ENCODE measurements at regions not wholly inside any gene's neighbourhood (a gene's known extent, or its start where the extent isn't known, plus 50 kb on each side); places are given as distances from the start of the nearest gene placed in this dataset.

GRCh38 chr1:4018466-4019146 is 118.5 kb upstream of the C1orf174 start:
- Histone ChIP-seq H3K79me2 (no peaks in the 10 kb centered on the region), H3K9me3 (ENCODE audit: control insufficient read depth, low read length) (no peaks in the 10 kb centered on the region), H3K4me2 (ENCODE audit: low read length) (peak overlapping the region; percentile 51), H3K4me1 (no peaks in the 10 kb centered on the region), H3K4me3 (ENCODE audit: low read depth, low read length) (peak overlapping the region; percentile 31), H3K27ac (no peak overlapping the region), H2AFZ (no peak overlapping the region), H3K27me3 (ENCODE audit: control insufficient read depth, insufficient read depth, low read length) (no peaks in the 10 kb centered on the region), H3K9ac (no peak overlapping the region), H3K36me3 (ENCODE audit: control insufficient read depth, insufficient read depth, low read length) (no peaks in the 10 kb centered on the region)
- TF ChIP-seq, protein P1, sequence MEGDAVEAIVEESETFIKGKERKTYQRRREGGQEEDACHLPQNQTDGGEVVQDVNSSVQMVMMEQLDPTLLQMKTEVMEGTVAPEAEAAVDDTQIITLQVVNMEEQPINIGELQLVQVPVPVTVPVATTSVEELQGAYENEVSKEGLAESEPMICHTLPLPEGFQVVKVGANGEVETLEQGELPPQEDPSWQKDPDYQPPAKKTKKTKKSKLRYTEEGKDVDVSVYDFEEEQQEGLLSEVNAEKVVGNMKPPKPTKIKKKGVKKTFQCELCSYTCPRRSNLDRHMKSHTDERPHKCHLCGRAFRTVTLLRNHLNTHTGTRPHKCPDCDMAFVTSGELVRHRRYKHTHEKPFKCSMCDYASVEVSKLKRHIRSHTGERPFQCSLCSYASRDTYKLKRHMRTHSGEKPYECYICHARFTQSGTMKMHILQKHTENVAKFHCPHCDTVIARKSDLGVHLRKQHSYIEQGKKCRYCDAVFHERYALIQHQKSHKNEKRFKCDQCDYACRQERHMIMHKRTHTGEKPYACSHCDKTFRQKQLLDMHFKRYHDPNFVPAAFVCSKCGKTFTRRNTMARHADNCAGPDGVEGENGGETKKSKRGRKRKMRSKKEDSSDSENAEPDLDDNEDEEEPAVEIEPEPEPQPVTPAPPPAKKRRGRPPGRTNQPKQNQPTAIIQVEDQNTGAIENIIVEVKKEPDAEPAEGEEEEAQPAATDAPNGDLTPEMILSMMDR (IDR thresholded peaks at IDR 0.05) = no peak

DNA sequence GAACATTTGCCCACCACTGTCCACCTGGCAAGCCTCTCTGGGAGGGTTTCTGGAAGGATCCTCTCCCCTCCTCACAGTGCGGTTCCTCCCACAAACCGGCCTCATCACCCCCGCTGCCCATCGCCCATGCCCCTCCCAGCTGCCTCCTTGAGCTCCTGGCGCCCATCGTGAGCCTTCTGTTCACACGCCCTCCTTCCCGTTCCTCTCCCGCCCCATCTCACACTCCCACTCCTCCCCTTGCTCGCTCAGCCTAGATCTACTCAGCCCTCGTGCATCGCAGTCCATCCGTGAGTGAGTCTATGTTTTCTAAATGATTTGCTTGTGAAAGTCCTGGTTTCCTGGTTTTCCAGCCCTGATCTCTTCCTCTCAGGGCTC is 119.1 kb upstream of the C1orf174 start:
- no peak overlapping the region for H3K9ac ChIP-seq
- peak overlapping the region; percentile 19 for H3K4me2 ChIP-seq (ENCODE audit: low read length)
- no peaks in the 10 kb centered on the region for H3K36me3 ChIP-seq (ENCODE audit: control insufficient read depth, insufficient read depth, low read length)
- no peaks in the 10 kb centered on the region for H3K9me3 ChIP-seq (ENCODE audit: control insufficient read depth, low read length)
- TF ChIP-seq, protein P1 (IDR thresholded peaks at IDR 0.05) = no peak
- H3K27ac ChIP-seq = no peak overlapping the region
- no peaks in the 10 kb centered on the region for H3K4me1 ChIP-seq
- H3K27me3 ChIP-seq (ENCODE audit: control insufficient read depth, insufficient read depth, low read length) = no peaks in the 10 kb centered on the region
- H3K79me2 ChIP-seq = no peaks in the 10 kb centered on the region
- H3K4me3 ChIP-seq (ENCODE audit: low read depth, low read length) = no peak overlapping the region
- H2AFZ ChIP-seq = no peak overlapping the region

DNA sequence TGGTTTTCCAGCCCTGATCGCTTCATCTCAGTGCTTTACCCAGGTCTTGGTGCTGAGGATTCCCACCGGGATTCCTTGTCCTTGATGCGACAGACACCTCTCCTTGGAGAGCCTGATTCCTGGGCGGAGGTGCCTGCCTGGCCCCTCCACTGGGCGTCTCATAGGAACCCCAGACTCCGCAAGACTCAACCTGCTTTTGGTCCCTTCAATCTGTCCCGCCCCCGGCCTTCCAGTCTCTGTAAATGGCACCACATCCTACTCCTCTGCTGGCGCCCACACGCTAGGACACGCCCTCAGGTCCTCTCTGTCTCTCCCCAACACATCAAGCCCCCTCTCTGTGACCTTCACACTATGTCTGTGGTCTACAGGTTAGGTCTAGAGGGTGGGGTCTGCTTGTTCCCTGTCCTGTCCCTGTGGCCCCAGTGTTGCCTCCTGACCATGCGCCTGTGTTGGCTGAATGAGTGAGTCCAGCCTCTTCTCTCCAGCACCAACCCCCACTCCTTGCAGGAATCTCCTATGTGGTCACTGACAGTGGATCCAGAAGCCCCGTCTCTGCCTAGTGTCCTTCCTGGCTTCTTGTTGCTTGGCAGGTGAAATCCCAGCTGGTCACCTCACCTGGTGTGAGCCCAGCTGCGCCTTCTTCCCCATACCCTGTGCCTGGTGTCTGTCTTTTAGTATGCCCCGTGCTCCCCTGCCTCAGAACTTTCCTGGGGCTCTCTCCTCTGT is 119.7 kb upstream of the C1orf174 start:
- no peaks in the 10 kb centered on the region for H3K79me2 ChIP-seq
- H2AFZ ChIP-seq = no peak overlapping the region
- H3K27me3 ChIP-seq (ENCODE audit: control insufficient read depth, insufficient read depth, low read length) = no peaks in the 10 kb centered on the region
- TF ChIP-seq, protein P1 (IDR thresholded peaks at IDR 0.05) = no peak
- H3K4me3 ChIP-seq (ENCODE audit: low read depth, low read length) = no peak overlapping the region
- H3K36me3 ChIP-seq (ENCODE audit: control insufficient read depth, insufficient read depth, low read length) = no peaks in the 10 kb centered on the region
- H3K4me2 ChIP-seq (ENCODE audit: low read length) = no peak overlapping the region
- no peaks in the 10 kb centered on the region for H3K9me3 ChIP-seq (ENCODE audit: control insufficient read depth, low read length)
- no peak overlapping the region for H3K9ac ChIP-seq
- H3K27ac ChIP-seq = no peak overlapping the region
- H3K4me1 ChIP-seq = no peaks in the 10 kb centered on the region

DNA sequence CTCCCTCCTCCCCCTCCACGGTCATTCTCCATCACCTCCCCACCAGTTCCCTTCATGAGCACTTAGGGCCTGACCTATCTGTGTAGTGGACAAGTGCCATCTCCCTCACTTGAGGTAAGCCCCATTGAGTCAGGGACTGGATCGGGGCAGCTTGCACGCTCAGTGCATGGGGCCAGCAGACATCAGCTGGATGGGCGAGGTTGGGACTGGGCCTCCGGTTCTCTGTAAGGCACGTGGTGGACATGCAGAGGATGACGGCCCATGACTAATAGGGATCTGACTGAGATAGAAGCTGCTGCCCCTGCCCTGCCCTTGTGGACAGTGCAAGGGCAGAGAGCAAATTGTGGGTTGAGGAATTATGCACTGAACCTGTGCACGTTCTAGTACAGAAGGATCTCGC is 120.4 kb upstream of the C1orf174 start:
- TF ChIP-seq, protein P1 (IDR thresholded peaks at IDR 0.05) = no peak
- Histone ChIP-seq H3K4me2 (ENCODE audit: low read length) (no peak overlapping the region), H3K9ac (no peak overlapping the region), H3K4me3 (ENCODE audit: low read depth, low read length) (no peak overlapping the region), H3K4me1 (no peaks in the 10 kb centered on the region), H2AFZ (no peak overlapping the region), H3K9me3 (ENCODE audit: control insufficient read depth, low read length) (no peaks in the 10 kb centered on the region), H3K79me2 (no peaks in the 10 kb centered on the region), H3K27me3 (ENCODE audit: control insufficient read depth, insufficient read depth, low read length) (no peaks in the 10 kb centered on the region), H3K36me3 (ENCODE audit: control insufficient read depth, insufficient read depth, low read length) (no peaks in the 10 kb centered on the region), H3K27ac (no peak overlapping the region)

All from parathyroid adenoma (tissue), 2 donors.